Erythroblast (primary cell): ENCODE measurements at regions not wholly inside any gene's neighbourhood (a gene's known extent, or its start where the extent isn't known, plus 50 kb on each side); places are given as distances from the start of the nearest gene placed in this dataset.
"Not testable (repeated sequence)": the region's sequence is repeated elsewhere in the genome, so short reads cannot be mapped to it uniquely, and the experiment has no call there.

Experiments
- DNase-seq, 2 experiments: peaks; one replicate each; lab custom pipeline; 2025; lab: John Stamatoyannopoulos, UW
- GATA1 ChIP-seq: IDR thresholded peaks from 2 replicates; pipeline ENCODE4 v1.6.1; 2011; ENCODE audit warnings: low read depth, mild to moderate bottlenecking, control low read depth, low read length, moderate library complexity
- POLR2A ChIP-seq: IDR thresholded peaks from 2 replicates; pipeline ENCODE4 v1.6.1; 2011; ENCODE audit warnings: mild to moderate bottlenecking, low read length

GRCh38 chr10:36766940-36767339 lies 358.5 kb upstream of the ANKRD30A start:
- DNase-seq: no peak
- TF ChIP-seq GATA1 (no peak), POLR2A (no peak)

DNA sequence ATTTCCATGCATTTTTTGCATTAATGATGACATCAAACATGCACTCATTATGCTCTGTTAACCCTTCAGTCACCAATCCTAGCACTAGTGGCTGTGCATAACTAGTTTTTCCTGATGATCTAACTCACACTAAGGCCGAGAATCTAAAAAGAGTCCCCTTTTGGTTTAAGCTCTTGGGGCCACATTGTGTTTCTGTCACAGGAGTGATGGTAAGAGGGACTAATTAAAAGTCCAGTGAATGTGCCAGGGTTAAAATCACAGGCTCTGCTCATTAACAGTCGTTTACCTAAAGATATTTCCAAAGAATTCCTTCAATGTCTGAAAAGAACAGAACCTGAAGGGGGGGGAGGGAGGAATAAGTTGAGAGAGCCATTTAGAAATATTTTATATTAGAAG lies 359.0 kb upstream of the ANKRD30A start:
- DNase-seq: no peak
- TF ChIP-seq GATA1: no peak

GRCh38 chr10:36765782-36766414 lies 359.5 kb upstream of the ANKRD30A start:
- TF ChIP-seq POLR2A: no peak
- TF ChIP-seq GATA1: no peak

DNA sequence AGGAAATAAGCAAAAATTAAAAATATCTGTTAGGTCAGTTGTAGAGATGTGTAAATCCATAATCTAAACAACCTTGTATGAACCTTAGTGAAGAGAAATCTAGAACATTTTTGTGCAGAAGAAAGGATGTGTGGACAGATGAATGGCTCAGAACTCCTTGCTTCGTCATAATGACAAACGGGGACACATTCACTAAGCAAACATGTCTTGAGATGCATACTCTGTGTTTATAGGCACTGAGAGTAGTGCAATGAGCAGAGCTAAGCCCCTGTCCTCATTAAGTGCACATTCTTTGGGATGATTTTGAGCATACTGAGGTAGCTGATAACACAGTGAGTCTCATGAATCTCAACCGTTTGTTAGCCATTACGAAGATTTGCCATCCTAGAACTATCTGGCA lies 360.6 kb upstream of the ANKRD30A start:
- TF ChIP-seq POLR2A: no peak
- TF ChIP-seq GATA1: no peak
- DNase-seq: no peak

More at GRCh38 chr10:36765782-36766414, 359.5 kb upstream of the ANKRD30A start:
- no peak for DNase-seq

- TF ChIP-seq POLR2A (no peak), GATA1 (no peak)
- DNase-seq: no peak
Observed at GRCh38 chr10:36761121-36761520, 364.3 kb upstream of the ANKRD30A start.

DNA sequence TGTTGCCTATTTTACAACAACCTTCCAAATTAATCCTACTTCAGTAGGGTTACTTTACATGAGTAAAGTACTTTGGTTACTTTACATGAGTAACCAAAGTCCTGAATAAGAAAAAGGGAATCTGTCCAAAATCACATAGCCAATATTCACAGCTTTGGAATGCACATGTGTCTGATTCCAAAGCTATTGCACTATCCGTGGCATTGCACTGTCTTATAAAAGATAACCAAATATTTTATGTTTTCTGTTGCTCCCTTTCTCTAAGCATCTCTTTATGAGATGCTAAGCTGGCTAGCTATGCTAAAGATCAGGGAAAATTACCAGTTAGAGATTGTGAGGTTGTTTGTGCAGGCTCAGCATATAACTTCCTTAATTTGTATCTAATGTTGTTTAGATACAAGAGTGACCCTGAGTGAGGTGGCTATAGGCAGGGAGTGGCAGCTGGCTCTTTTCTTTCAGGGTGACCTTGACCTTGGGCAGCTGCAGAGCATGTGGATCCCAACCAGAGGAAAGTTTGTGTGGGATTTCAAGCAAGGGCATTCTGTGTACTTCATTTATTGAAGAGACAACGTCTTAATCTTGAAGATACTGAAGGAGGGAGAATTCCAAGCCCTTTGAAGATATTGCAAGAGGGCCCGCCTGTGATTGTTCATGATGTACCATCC lies 366.1 kb upstream of the ANKRD30A start:
- no peak for TF ChIP-seq POLR2A
- TF ChIP-seq GATA1: no peak
- no peak for DNase-seq

GRCh38 chr10:36748128-36748871 lies 377.1 kb upstream of the ANKRD30A start:
- no peak for DNase-seq
- TF ChIP-seq GATA1: no peak

GRCh38 chr10:36739884-36740445 lies 385.4 kb upstream of the ANKRD30A start:
- DNase-seq: no peak
- TF ChIP-seq POLR2A (no peak), GATA1 (no peak)

DNA sequence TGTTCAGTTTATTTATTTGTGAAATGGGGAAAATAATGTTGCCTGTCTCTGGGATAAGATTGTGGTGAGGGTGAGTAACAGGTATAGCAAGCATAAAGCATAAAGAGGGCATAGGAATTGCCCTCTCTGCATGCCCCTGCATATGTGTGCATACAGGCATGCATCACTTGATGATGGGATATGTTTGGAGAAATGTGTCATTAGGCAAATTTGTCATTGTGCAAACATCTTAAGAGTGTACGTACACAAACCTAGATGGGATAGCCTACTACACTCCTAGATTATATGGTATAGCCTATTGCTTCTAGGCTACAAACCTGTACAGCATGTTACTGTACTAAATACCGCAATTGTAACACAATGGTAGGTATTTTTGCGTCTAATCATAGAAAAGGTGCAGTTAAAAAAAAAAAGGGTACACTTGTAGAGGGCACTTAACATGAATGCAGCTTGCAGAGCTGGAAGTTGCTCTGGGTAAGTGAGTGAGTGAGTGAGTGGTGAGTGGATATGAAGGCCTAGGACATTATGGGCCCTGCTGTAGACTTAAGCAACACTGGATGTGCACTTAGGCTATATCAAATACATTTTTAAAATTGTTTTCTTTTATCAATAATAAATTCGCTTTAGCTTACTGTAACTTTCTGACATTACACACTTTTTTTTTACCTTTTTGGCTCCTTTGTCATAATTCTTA lies 386.5 kb upstream of the ANKRD30A start:
- no peak for DNase-seq
- TF ChIP-seq GATA1 (no peak), POLR2A (no peak)

GRCh38 chr10:36736311-36736710 lies 389.1 kb upstream of the ANKRD30A start:
- TF ChIP-seq POLR2A (no peak), GATA1 (no peak)

DNA sequence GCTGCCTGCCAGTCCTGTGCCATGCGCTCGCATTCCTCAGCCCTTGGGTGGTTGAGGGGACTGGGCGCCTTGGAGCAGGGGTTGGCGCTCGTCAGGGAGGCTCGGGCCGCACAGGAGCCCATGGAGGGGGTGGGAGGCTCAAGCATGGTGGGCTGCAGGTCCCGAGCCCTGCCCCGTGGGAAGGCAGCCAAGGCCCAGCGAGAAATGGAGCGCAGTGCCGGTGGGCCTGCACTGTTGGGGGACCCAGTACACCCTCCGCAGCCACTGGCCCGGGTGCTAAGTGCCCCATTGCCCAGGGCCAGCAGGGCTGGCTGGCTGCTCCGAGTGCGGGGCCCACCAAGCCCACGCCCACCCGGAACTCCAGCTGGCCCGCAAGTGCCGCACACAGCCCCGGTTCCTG lies 390.8 kb upstream of the ANKRD30A start:
- DNase-seq: not testable (repeated sequence)

More at GRCh38 chr10:36736311-36736710, 389.1 kb upstream of the ANKRD30A start:
- no peak for DNase-seq

DNA sequence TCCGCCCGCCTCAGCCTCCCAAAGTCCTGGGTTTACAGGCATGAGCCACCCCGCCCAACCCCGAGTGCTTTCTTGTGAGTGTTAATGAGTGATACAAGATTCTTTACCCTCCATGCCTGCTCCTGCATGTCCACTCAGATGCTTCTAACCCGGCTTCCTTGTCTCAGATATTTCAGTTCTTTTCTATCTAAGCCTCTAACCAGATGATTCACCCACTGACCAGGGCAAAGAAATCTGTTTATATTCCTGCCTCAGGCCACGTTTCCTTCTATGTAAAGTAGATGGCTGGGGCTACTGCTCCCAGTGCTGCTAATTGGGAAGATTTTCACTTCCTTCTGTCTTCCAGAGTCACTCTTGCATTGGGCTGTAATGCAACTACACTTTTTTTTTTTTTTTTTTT lies 395.1 kb upstream of the ANKRD30A start:
- DNase-seq: no peak
- TF ChIP-seq POLR2A (no peak), GATA1 (no peak)

GRCh38 chr10:36728626-36729025 lies 396.8 kb upstream of the ANKRD30A start:
- DNase-seq: no peak
- no peak for TF ChIP-seq GATA1
- no peak for TF ChIP-seq POLR2A
